ENCODE measurements at regions not wholly inside any gene's neighbourhood (a gene's known extent, or its start where the extent isn't known, plus 50 kb on each side); places are given as distances from the start of the nearest gene placed in this dataset.

DNA sequence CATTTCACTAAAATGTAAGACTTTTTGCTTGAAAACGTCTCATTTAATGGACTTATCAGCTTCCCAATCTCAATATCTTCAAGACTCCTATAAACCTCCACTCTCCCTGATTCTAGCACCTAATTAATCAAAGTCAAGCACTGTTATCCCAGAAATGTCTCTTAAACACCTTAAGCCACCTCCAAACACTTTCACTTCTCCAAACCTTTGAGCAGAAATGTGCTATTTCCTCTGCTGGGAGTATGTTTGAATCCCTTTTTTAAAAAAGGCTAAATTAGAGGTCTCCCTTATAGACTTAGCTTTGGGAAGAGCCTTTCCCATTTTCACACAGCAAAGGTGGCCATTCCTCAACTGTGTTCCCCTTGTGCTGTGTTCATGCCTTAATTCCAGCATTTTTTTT lies 146.2 kb upstream of the SYN3 start:
- peaks cover 48% of the 10 kb centered on the region for H3K27me3 ChIP-seq (ENCODE audit: low read depth)
- H3K36me3 ChIP-seq: no peaks in the 10 kb centered on the region
- no peaks in the 10 kb centered on the region for H3K9me3 ChIP-seq (replicated peaks)
- no peak overlapping the region for H3K4me3 ChIP-seq
- intact Hi-C loops (cut with micrococcal nuclease): loop anchor here (10.0 kb wide), 1 partner anchor 180 kb away; no protein-coding TSS in a partner anchor
- H3K27ac ChIP-seq (replicated peaks): no peak overlapping the region
- DNase-seq: no peak
- no peaks in the 10 kb centered on the region for H3K4me1 ChIP-seq
- TF ChIP-seq, protein P1, sequence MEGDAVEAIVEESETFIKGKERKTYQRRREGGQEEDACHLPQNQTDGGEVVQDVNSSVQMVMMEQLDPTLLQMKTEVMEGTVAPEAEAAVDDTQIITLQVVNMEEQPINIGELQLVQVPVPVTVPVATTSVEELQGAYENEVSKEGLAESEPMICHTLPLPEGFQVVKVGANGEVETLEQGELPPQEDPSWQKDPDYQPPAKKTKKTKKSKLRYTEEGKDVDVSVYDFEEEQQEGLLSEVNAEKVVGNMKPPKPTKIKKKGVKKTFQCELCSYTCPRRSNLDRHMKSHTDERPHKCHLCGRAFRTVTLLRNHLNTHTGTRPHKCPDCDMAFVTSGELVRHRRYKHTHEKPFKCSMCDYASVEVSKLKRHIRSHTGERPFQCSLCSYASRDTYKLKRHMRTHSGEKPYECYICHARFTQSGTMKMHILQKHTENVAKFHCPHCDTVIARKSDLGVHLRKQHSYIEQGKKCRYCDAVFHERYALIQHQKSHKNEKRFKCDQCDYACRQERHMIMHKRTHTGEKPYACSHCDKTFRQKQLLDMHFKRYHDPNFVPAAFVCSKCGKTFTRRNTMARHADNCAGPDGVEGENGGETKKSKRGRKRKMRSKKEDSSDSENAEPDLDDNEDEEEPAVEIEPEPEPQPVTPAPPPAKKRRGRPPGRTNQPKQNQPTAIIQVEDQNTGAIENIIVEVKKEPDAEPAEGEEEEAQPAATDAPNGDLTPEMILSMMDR (IDR thresholded peaks at IDR 0.05; ENCODE audit: borderline replicate concordance): no peak

DNA sequence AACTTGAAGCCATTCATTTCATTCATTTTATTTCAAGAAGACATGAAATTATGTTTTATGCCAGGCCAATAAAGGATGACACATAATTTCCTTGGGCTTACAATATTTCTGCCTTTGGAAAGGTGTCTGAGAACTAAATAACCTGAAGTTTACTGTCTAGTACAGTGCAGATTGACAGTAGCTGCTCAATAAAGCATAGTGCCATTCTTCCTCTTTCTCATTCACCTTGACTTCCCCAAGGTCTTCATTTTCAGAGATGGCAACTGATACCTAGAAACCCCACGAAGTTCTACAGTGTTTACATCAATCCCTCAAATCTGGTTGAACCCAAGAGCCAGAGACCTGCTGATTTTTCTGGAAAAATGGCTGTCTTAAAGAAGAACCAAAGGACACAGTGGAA lies 144.3 kb upstream of the SYN3 start:
- no peaks in the 10 kb centered on the region for H3K36me3 ChIP-seq
- H3K4me1 ChIP-seq: no peaks in the 10 kb centered on the region
- intact Hi-C loops (cut with micrococcal nuclease): loop anchor here (10.0 kb wide), 1 partner anchor 178 kb away; no protein-coding TSS in a partner anchor
- no peak overlapping the region for H3K4me3 ChIP-seq
- DNase-seq: no peak
- H3K9me3 ChIP-seq (replicated peaks): no peaks in the 10 kb centered on the region
- TF ChIP-seq, protein P1 (IDR thresholded peaks at IDR 0.05; ENCODE audit: borderline replicate concordance): no peak
- no peak overlapping the region for H3K27ac ChIP-seq (replicated peaks)
- H3K27me3 ChIP-seq (ENCODE audit: low read depth): peaks cover 42% of the 10 kb centered on the region

DNA sequence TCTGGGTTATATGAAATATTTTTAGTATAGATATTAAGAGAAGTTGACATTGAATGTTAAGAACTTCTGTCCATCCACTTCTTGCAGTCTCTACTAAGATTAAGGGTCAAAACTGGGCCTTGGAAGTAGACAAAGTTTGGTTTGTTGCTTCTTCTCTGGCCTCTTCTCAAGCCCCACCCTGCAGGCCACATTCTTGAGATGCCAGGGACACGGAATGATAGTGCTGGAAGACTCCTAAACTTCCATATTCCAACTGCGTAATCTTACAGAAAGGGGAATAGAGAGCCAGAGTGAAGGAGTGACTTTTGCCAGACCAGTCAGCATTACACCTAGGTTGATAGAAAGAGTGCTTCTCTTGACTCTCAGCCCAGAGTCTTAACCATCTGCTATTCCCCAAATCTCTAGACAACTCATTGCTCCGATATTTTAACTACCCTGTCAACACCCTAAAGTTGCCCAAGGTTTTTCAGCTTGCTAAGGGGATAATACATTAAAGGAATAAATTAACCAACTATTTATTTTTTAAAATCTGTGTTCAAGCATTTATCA lies 136.4 kb upstream of the SYN3 start:
- no peaks in the 10 kb centered on the region for H3K9me3 ChIP-seq (replicated peaks)
- no peaks in the 10 kb centered on the region for H3K4me1 ChIP-seq

DNA sequence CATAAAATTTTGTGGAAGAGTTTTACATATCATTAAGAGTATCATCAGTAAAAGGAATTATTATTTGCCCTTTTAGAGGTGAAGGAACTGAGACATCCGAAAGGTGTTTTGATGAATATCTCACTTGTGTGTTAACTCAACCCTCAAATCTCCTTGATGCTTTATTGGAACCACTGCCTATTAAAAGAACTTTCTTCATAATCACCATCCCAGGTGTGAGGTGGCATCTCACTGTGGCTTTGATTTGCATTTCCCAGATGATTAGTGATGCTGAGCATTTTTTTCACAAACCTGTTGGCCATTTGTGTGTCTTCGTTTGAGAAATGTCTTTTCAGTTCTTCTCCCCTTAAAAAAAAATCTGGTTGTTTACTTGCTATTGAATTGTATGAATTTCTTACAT lies 134.0 kb upstream of the SYN3 start:
- TF ChIP-seq, protein P1 (IDR thresholded peaks at IDR 0.05; ENCODE audit: borderline replicate concordance): no peak

More for the DNA sequence above, 136.4 kb upstream of the SYN3 start:
- Histone ChIP-seq H3K27me3 (ENCODE audit: low read depth) (peaks cover 10% of the 10 kb centered on the region), H3K27ac (replicated peaks) (no peak overlapping the region), H3K36me3 (no peaks in the 10 kb centered on the region), H3K4me3 (no peak overlapping the region)
- no peak for DNase-seq
- intact Hi-C loops (cut with micrococcal nuclease): no loop called here
- TF ChIP-seq, protein P1 (IDR thresholded peaks at IDR 0.05; ENCODE audit: borderline replicate concordance): no peak

DNA sequence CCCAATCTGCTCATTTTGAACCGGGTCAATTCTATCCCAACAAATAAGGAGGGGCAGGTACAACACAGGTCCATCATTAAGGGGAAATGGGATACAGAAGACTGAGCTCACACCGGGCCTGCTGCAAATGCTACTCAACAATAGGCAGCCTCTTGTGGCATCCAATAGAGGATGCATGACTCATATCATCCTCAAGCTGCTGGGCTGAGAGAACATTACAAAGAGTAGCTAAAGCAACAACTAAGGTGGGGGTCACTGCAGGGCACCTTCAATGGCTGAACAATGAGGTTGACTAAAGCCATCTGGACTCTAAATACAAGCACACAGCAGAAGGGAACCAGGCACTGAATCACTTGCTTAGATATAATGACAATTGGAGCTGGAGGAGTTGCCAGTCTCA lies 130.1 kb upstream of the SYN3 start:
- intact Hi-C loops (cut with micrococcal nuclease): no loop called here
- no peaks in the 10 kb centered on the region for H3K9me3 ChIP-seq (replicated peaks)
- no peak for DNase-seq
- H3K4me3 ChIP-seq: no peak overlapping the region
- no peak overlapping the region for H3K27ac ChIP-seq (replicated peaks)
- H3K4me1 ChIP-seq: no peaks in the 10 kb centered on the region
- TF ChIP-seq, protein P1 (IDR thresholded peaks at IDR 0.05; ENCODE audit: borderline replicate concordance): no peak
- H3K27me3 ChIP-seq (ENCODE audit: low read depth): peaks cover 1% of the 10 kb centered on the region
- H3K36me3 ChIP-seq: no peaks in the 10 kb centered on the region

More for the DNA sequence above, 134.0 kb upstream of the SYN3 start:
- DNase-seq: no peak
- Histone ChIP-seq H3K27me3 (ENCODE audit: low read depth) (peaks cover 4% of the 10 kb centered on the region), H3K36me3 (no peaks in the 10 kb centered on the region), H3K4me3 (no peak overlapping the region), H3K4me1 (no peaks in the 10 kb centered on the region), H3K27ac (replicated peaks) (no peak overlapping the region), H3K9me3 (replicated peaks) (no peaks in the 10 kb centered on the region)
- intact Hi-C loops (cut with micrococcal nuclease): no loop called here

Measured in left ventricle myocardium inferior (tissue), 1 donor.